DND-41 (cell line): ENCODE measurements at regions not wholly inside any gene's neighbourhood (a gene's known extent, or its start where the extent isn't known, plus 50 kb on each side); places are given as distances from the start of the nearest gene placed in this dataset.

Source experiments
- ATAC-seq: fragments of 200-7000 bp; cut with Tn5 transposase; 3 replicates; pipeline ENCODE4 v1.9.1; 2021; ENCODE audit warnings: low read depth; ENCODE audit not compliant: insufficient read depth
- DNase-seq: peaks from one replicate; pipeline ENCODE4 v3.0.0-alpha.2; 2020
- H2AFZ ChIP-seq: 2 replicates; pipeline ENCODE4 v1.6.0; 2012; ENCODE audit warnings: low read depth, low read length
- H3K27ac ChIP-seq: 2 replicates; pipeline ENCODE4 v1.5.1; 2012; ENCODE audit warnings: low read length, inconsistent platforms
- H3K27me3 ChIP-seq: fragments of 200-600 bp; sonication (generic); 2 replicates; pipeline ENCODE4 v1.6.0; 2012; ENCODE audit warnings: low read length, mild to moderate bottlenecking, inconsistent platforms; ENCODE audit not compliant: insufficient read depth, poor library complexity
- H3K36me3 ChIP-seq: 2 replicates; pipeline ENCODE4 v1.5.1; 2012; ENCODE audit warnings: low read length, inconsistent platforms; ENCODE audit not compliant: insufficient read depth
- H3K4me1 ChIP-seq: 2 replicates; pipeline ENCODE4 v1.5.1; 2012; ENCODE audit warnings: mild to moderate bottlenecking, low read length; ENCODE audit not compliant: insufficient read depth
- H3K4me2 ChIP-seq: 2 replicates; pipeline ENCODE4 v1.6.0; 2012; ENCODE audit warnings: mild to moderate bottlenecking, moderate library complexity, low read length, inconsistent platforms; ENCODE audit not compliant: insufficient read depth
- H3K4me3 ChIP-seq, 2 experiments: fragments of 200-600 bp in 1 of 2; shearing (Covaris generic) in 1 of 2; 2 replicates each; pipeline ENCODE4 v1.5.1; 2012 to 2016; ENCODE audit warnings: inconsistent platforms in 2 of 2, low read length in 2 of 2, mild to moderate bottlenecking in 2 of 2, low read depth in 1 of 2, moderate library complexity in 1 of 2
- H3K79me2 ChIP-seq: 2 replicates; pipeline ENCODE4 v1.6.0; 2012; ENCODE audit warnings: low read length, inconsistent platforms; ENCODE audit not compliant: insufficient read depth
- H3K9ac ChIP-seq: 2 replicates; pipeline ENCODE4 v1.6.0; 2012; ENCODE audit warnings: low read depth, mild to moderate bottlenecking, inconsistent platforms, low read length, moderate library complexity
- H3K9me3 ChIP-seq: 2 replicates; pipeline ENCODE4 v1.5.1; 2012; ENCODE audit warnings: low read length, moderate library complexity, mild to moderate bottlenecking, inconsistent platforms; ENCODE audit not compliant: insufficient read depth, severe bottlenecking
- H4K20me1 ChIP-seq: 2 replicates; pipeline ENCODE4 v1.6.0; 2012; ENCODE audit warnings: low read length; ENCODE audit not compliant: insufficient read depth
- EZH2 ChIP-seq: IDR thresholded peaks from 3 replicates; pipeline ENCODE4 v1.6.1; 2012; ENCODE audit warnings: borderline replicate concordance, low read depth, mild to moderate bottlenecking, moderate library complexity, low read length, inconsistent platforms; ENCODE audit not compliant: severe bottlenecking
- TF ChIP-seq, protein P1 (sequence below): IDR thresholded peaks from 2 replicates; pipeline ENCODE4 v1.5.1; 2012; ENCODE audit warnings: borderline replicate concordance, low read length, moderate library complexity, mild to moderate bottlenecking; ENCODE audit not compliant: poor library complexity, severe bottlenecking; ENCODE audit errors: extremely low read depth

DNA sequence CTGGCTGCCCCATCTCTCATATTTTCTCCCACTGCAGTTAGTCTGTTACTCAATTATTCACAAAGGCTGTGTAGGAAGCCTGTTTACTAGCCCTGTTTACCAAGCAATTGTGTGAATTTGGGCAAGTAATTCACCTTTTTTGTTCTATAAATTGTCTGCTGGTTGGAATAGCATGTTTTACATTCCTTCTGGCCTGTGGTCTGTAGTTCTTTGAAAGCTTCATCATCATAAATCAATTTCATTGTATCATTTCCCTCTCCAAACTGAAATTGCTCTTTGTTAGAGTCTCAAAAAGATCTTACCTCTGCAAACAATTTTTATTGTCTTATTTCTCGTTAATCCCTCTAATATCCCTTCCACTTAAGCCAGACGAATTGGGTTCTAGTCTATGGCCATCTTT lies 1059.5 kb upstream of the ADGRL4 start:
- H3K27ac ChIP-seq: no peak overlapping the region
- no peaks in the 10 kb centered on the region for H3K4me1 ChIP-seq
- ATAC-seq: no peak

DNA sequence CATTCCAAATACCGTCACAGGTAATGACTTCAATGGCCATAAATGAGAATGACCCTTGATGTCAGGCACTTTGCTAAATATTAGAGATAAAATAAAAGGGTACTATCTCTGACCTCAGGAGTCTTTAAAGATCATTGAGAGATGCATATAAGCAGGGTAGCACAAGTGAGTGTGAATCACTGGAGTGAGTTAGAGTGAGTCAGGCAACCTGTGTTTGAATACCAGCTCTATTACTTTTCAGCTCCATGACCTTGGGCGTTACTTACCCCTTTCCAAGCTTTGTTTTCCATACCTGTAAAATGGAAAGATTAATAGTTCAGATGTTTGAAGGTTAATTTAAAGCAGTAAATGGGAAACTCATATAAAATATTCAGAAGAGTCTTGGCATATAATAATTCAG lies 1058.0 kb upstream of the ADGRL4 start:
- no peaks in the 10 kb centered on the region for H3K4me1 ChIP-seq
- H3K79me2 ChIP-seq: no peaks in the 10 kb centered on the region
- DNase-seq (no peak), ATAC-seq (no peak)
- no peaks in the 10 kb centered on the region for H3K9me3 ChIP-seq
- H3K4me3 ChIP-seq: no peak overlapping the region
- H3K36me3 ChIP-seq: no peaks in the 10 kb centered on the region
- no peaks in the 10 kb centered on the region for H4K20me1 ChIP-seq
- no peak overlapping the region for H2AFZ ChIP-seq
- H3K4me2 ChIP-seq: no peak overlapping the region
- H3K9ac ChIP-seq: no peak overlapping the region
- H3K27me3 ChIP-seq: no peaks in the 10 kb centered on the region
- no peak for TF ChIP-seq EZH2
- TF ChIP-seq, protein P1, sequence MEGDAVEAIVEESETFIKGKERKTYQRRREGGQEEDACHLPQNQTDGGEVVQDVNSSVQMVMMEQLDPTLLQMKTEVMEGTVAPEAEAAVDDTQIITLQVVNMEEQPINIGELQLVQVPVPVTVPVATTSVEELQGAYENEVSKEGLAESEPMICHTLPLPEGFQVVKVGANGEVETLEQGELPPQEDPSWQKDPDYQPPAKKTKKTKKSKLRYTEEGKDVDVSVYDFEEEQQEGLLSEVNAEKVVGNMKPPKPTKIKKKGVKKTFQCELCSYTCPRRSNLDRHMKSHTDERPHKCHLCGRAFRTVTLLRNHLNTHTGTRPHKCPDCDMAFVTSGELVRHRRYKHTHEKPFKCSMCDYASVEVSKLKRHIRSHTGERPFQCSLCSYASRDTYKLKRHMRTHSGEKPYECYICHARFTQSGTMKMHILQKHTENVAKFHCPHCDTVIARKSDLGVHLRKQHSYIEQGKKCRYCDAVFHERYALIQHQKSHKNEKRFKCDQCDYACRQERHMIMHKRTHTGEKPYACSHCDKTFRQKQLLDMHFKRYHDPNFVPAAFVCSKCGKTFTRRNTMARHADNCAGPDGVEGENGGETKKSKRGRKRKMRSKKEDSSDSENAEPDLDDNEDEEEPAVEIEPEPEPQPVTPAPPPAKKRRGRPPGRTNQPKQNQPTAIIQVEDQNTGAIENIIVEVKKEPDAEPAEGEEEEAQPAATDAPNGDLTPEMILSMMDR: no peak
- no peak overlapping the region for H3K27ac ChIP-seq

More for the DNA sequence above, 1059.5 kb upstream of the ADGRL4 start:
- H2AFZ ChIP-seq: no peak overlapping the region
- H3K27me3 ChIP-seq: no peaks in the 10 kb centered on the region
- no peaks in the 10 kb centered on the region for H3K79me2 ChIP-seq
- TF ChIP-seq EZH2: no peak
- TF ChIP-seq, protein P1: no peak
- no peak overlapping the region for H3K4me2 ChIP-seq
- no peak for DNase-seq
- H4K20me1 ChIP-seq: no peaks in the 10 kb centered on the region
- H3K9me3 ChIP-seq: no peaks in the 10 kb centered on the region
- H3K4me3 ChIP-seq: no peak overlapping the region
- no peaks in the 10 kb centered on the region for H3K36me3 ChIP-seq
- no peak overlapping the region for H3K9ac ChIP-seq

DNA sequence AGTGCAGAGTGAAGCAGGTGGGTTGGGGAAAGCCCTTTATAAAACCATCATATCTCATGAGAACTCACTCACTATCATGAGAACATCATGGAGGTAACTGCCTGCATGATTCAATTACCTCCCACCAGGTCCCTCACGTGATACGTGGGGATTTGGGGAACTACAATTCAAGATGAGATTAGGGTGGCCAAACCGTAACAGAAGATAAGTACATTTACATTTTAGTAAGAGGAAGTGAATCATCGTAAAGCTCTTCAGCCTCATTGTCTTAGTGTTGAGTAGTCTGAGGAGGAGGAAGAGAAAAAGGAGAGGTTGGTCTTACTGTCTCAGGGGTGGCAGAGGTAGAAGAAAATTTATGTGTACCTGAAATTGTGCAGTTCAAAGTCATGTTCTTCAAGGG lies 1053.4 kb upstream of the ADGRL4 start:
- H3K79me2 ChIP-seq: no peaks in the 10 kb centered on the region
- no peaks in the 10 kb centered on the region for H4K20me1 ChIP-seq
- no peaks in the 10 kb centered on the region for H3K27me3 ChIP-seq
- no peak overlapping the region for H3K9ac ChIP-seq
- H3K4me3 ChIP-seq: no peak overlapping the region
- no peaks in the 10 kb centered on the region for H3K4me1 ChIP-seq
- no peak overlapping the region for H3K4me2 ChIP-seq
- no peaks in the 10 kb centered on the region for H3K36me3 ChIP-seq
- no peak for TF ChIP-seq EZH2
- TF ChIP-seq, protein P1: no peak
- no peak for DNase-seq
- no peak overlapping the region for H3K27ac ChIP-seq
- no peak overlapping the region for H2AFZ ChIP-seq
- no peaks in the 10 kb centered on the region for H3K9me3 ChIP-seq
- no peak for ATAC-seq

DNA sequence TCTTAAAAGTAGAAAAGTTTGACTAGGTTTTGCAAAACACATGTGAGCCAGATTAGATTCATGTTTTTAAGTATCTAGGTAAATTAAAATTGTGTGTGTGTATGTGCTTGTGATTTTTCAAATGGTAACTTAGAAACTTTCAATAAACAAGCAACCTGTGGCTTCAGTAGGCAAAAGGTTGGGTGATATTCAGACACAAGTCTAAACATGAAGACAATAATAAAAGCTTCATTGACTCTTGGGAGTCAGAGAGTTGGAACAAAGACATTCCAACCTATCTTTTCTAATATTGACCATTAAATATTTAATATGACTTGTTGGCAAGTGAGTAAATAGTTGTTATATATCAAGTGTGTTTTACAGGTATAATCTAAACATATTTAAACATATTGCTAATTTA lies 1049.6 kb upstream of the ADGRL4 start:
- Histone ChIP-seq H3K4me2 (no peak overlapping the region), H3K27me3 (no peaks in the 10 kb centered on the region), H3K4me1 (no peaks in the 10 kb centered on the region), H2AFZ (no peak overlapping the region), H3K27ac (no peak overlapping the region), H3K36me3 (no peaks in the 10 kb centered on the region), H3K9me3 (peaks cover 1% of the 10 kb centered on the region), H3K9ac (no peak overlapping the region), H3K79me2 (no peaks in the 10 kb centered on the region), H4K20me1 (no peaks in the 10 kb centered on the region), H3K4me3 (no peak overlapping the region)
- ATAC-seq (no peak), DNase-seq (no peak)
- TF ChIP-seq, protein P1: no peak
- no peak for TF ChIP-seq EZH2
